HG02571 (cell line): ENCODE measurements at regions not wholly inside any gene's neighbourhood (a gene's known extent, or its start where the extent isn't known, plus 50 kb on each side); places are given as distances from the start of the nearest gene placed in this dataset.

Experiments
- ATAC-seq: cut with Tn5 transposase; IDR thresholded peaks from one replicate; pipeline ENCODE4 v1.9.1; 2021; ENCODE audit warnings: mild to moderate bottlenecking, moderate library complexity; ENCODE audit not compliant: unreplicated experiment

GRCh38 chr5:130731839-130732238, 433.2 kb downstream of the HINT1 start:
- ATAC-seq = no peak

GRCh38 chr5:130729541-130729940, 435.5 kb downstream of the HINT1 start:
- ATAC-seq = no peak

- no peak for ATAC-seq
Measured at GRCh38 chr5:130727830-130728229, 437.2 kb downstream of the HINT1 start.

GRCh38 chr5:130724658-130725057, 440.4 kb downstream of the HINT1 start:
- ATAC-seq = no peak

- no peak for ATAC-seq
Measured at GRCh38 chr5:130720355-130720754, 444.7 kb downstream of the HINT1 start.

GRCh38 chr5:130715541-130715940, 449.5 kb downstream of the HINT1 start:
- ATAC-seq = no peak

GRCh38 chr5:130714200-130714599, 450.9 kb downstream of the HINT1 start:
- ATAC-seq = no peak

- no peak for ATAC-seq
Measured at GRCh38 chr5:130712324-130712723, 452.7 kb downstream of the HINT1 start.

- ATAC-seq = no peak
Measured at GRCh38 chr5:130710596-130710995, 454.5 kb downstream of the HINT1 start.

- ATAC-seq = no peak
Measured at GRCh38 chr5:130708754-130709153, 456.3 kb downstream of the HINT1 start.

GRCh38 chr5:130706696-130707095, 458.4 kb downstream of the HINT1 start:
- ATAC-seq = no peak

GRCh38 chr5:130705368-130705767, 459.7 kb downstream of the HINT1 start:
- no peak for ATAC-seq

- no peak for ATAC-seq
Measured at GRCh38 chr5:130693509-130693908, 471.5 kb downstream of the HINT1 start.

GRCh38 chr5:130692770-130693169, 472.3 kb downstream of the HINT1 start:
- ATAC-seq = no peak

GRCh38 chr5:130689831-130690230, 475.2 kb downstream of the HINT1 start:
- ATAC-seq = no peak

GRCh38 chr5:130687085-130687733, 477.8 kb downstream of the HINT1 start:
- no peak for ATAC-seq

GRCh38 chr5:130678637-130679036, 486.4 kb downstream of the HINT1 start:
- ATAC-seq = no peak

- no peak for ATAC-seq
Measured at GRCh38 chr5:130666462-130666861, 498.6 kb downstream of the HINT1 start.

- ATAC-seq = no peak
Measured at GRCh38 chr5:130652176-130652575, 512.9 kb downstream of the HINT1 start.

GRCh38 chr5:130651440-130651839, 513.6 kb downstream of the HINT1 start:
- ATAC-seq = no peak

GRCh38 chr5:130643321-130643720, 521.7 kb downstream of the HINT1 start:
- ATAC-seq = no peak

- ATAC-seq = no peak
Measured at GRCh38 chr5:130642461-130642860, 522.6 kb downstream of the HINT1 start.

- ATAC-seq = no peak
Measured at GRCh38 chr5:130627145-130627544, 537.9 kb downstream of the HINT1 start.
